ENCODE measurements at regions not wholly inside any gene's neighbourhood (a gene's known extent, or its start where the extent isn't known, plus 50 kb on each side); places are given as distances from the start of the nearest gene placed in this dataset.
A peak's percentile ranks its signal among the peaks of the same experiment; 100 is the strongest.

DNA sequence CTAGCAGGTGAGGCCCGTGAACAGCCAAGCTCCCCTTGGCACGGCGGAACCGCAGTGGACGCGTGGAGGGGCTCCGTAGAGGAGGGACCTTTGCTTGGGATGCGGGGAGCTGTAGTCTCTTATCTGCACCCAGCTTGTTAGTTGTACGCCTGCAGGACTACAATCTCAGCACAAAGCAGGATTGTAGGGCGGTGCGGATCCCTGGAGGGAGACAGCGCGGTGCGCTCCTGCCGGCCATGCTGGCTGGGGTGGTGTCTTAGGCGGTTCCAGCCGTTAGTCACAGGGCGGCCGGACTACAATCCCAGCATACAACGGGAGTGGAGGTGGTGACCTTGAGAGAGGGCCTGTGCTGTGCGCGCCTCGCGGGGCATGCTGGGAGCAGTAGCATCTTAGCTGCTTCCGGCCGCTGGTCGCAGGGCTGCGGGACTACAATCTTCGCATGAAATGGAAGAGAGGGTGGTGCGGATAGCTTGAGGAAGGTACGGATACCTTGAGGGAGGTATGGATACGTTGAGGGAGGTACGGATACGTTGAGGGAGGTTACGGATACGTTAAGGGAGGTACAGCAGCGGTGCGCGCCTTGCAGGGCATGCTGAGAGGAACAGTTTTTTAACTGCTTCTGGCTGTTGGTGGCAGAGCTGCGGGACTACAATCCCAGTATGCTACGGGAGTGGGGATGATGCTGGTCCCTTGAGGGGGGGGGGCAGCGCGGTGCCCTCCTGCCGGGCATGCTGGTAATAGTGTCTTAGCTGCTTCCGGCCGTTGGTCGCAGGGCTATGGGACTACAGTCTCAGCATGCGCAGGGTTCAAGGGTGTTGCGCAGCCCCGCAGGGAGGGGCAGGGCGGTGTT, 1419.1 kb downstream of the UQCRFS1 start:
- peak; percentile 81 to 94 for DNase-seq (ENCODE audit: low read depth in 2 of 2)

DNA sequence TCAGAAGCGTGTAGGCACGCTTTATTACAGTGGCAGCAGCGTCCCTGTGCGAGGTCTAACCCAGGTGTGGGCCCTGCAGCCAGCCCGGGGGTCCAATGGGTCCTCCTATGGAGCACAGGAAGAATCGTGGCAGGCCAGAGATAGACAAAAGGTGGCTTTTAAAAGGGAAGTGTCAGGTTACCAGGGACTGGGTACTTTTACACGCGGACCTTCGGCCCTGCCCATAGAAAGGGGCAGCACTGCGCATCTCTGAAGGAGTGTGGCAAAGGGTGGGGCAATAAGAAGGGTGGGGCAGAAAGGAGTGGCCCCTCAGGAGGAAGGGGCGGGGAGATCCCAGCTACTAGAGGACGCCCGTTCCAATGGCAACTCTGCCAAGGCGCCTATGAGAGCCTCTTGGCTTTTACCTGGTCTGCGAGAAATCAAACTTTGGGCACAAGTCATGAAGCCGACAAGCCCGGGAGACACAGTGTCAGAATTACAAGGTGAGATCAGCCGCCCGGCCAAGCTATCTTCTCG, 1419.8 kb downstream of the UQCRFS1 start:
- peak in 1 of 2 donors; percentile 72 for DNase-seq (ENCODE audit: low read depth in 2 of 2)

DNA sequence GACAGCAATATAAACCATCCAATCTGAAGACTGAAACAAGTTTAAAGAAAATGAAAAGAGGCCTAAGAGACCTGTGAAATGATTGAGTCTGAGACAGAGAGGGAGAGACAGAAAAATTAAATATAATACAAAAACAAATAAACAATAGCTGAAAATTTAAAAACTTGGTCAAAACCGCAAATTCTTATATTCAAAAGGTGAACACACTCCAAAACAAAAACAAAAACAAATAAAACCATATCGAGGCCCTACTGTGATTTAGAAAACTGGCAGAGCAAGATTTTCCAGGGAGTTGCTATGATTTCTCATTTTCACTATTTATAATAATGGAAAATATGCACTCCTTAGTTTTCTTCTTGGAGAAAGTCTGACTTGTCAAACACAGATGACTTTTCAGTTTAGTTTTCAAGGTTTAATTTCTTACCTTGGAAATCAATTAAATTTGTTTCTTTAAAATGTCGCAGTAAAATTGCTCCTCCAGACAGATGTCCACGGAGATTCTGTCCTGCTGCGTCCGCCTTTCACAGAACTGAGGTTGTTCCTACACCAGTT, 1420.3 kb downstream of the UQCRFS1 start:
- DNase-seq (ENCODE audit: low read depth in 2 of 2) = no peak

DNA sequence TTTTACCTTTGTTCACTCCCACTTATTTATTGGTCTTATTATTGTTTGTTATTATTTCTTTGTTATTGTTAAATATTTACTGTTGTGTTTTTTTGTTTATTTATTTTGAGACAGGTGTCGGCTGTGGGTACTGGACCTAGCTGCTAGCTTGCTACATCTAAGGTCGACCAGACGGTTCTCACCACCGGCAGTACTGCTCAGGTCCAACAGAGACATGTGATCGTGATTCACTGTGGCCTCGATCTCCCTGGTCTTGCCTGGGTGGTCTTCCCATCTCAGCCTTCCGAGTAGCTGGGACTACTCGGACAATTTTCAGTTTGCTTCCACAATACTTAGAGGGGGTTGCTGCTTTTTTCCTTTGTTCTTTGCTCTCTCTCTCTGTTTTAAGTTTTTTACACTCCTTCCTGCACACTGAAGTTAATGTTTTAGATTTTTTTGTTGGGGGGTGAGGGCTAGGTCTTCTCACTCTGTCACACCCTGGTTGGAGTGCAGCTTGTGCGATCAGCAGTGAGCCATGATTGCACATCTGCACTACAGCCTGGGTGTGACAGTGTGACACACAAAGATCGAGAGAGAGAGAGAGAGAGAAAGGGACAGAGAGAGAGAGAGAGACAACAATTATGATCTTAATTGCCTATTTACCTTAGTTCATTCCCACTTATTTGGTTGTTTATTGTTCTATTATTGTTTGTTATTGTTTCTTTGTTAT, 1432.4 kb downstream of the UQCRFS1 start:
- DNase-seq (ENCODE audit: low read depth in 2 of 2) = no peak

DNA sequence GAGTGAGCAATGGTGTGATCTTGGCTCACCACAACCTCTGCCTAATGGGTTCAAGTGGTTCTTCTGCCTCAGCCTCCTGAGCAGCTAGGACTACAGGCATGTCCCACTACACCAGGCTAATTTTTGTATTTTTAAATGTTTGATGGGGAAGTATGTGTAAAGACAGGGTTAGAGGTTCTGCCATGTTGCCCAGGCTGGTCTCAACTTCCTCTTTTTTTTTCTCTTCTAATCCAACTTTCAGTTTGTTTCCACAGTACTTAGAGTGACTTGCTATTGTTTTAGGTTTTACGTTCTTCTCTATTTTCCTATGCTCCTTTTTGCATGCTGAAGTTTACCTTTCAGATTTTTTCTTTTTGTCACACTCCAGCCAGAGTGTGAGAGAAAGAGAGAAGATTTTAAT, 1433.0 kb downstream of the UQCRFS1 start:
- no peak for DNase-seq (ENCODE audit: low read depth in 2 of 2)

DNA sequence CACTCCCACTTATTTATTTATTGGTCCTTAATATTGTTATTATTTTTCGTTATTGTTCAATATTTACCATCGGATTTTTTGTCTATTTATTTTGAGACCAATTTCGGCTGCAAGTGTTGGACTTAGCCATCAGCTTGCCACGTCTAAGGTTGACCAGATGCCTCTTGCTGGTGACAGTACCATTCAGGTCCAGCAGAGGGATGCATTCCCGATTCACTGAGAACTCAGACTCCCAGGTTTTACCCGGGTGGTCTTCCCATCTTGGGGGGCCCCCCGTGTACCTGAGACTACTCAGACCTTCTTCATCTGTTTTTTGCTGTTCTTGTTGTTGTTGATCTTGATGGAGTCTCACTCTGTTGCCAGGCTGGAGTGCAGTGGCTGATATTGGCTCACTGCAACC, 1435.2 kb downstream of the UQCRFS1 start:
- DNase-seq (ENCODE audit: low read depth in 2 of 2) = no peak

DNA sequence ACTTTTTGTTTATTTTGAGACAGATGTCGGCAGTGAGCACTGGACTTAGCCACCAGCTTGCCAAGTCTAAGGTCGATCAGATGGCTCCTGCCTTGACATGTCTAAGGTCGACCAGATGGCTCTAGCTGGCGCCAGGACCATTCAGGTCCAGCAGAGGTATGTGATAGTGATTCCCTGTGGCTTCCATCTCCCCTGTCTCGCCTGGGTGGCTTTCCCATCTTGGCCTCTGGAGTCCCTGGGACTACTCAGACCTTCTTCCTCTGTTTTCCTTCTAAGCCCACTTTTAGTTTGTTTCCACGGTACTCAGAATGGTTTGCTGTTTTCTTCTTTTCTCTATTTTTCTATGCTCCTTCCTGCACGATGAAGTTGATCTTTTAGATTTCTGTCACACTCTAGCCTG, 1435.7 kb downstream of the UQCRFS1 start:
- no peak for DNase-seq (ENCODE audit: low read depth in 2 of 2)

DNA sequence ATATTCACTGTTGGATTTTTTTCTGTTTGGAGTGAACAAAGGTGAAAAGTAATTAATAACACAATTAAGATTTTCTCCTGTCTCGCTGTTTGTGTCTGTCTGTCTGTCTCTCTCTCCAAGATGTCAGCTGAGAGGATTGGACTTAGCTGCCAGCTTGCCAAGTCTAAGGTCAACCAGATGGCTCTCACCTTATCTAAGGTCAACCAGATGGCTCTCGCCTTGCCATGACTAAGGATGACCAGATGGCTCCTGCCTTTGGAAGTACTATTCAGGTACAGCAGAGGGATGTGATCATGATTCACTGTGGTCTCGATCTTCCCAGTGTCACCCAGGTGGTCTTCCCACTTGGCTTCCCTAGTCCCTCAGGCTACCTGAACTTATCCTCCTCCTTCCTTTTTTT, 1436.4 kb downstream of the UQCRFS1 start:
- DNase-seq (ENCODE audit: low read depth in 2 of 2) = no peak

DNA sequence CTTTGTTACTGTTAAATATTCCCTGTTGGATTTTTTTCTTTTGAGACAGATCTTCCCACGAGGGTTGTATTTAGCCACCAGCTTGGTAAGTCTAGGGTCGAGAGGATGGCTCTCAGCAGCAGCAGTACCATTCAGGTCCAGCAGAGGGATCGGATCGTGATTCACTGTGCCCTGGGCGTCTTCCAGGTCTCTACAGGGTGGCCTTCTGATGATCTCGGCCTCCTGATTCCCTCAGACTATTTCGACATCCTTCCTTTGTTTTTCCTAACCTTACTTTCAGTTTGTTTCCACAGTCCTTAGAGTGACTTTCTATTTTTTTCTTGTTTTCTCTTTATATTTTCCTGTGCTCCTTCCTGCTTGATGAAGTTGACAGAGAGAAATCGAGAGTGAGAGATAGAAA, 1436.9 kb downstream of the UQCRFS1 start:
- DNase-seq (ENCODE audit: low read depth in 2 of 2) = no peak

DNA sequence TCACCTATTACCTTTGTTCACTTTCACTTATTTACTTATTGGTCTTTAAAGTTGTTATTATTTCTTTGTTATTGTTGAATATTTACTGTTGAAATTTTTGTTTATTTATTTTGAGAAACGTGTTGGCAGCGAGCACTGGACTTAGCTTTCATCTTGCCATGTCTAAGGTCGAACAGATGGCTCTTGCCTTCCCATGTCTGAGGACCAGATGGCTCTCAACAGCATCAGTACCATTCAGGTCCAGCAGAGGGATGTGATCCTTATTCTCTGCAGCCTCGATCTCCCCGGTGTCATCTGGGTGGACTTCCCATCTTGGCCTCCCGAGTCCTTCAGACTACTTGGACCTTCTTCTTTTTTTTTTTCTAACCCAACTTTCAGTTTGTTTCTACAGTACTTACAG, 1437.6 kb downstream of the UQCRFS1 start:
- no peak for DNase-seq (ENCODE audit: low read depth in 2 of 2)

DNA sequence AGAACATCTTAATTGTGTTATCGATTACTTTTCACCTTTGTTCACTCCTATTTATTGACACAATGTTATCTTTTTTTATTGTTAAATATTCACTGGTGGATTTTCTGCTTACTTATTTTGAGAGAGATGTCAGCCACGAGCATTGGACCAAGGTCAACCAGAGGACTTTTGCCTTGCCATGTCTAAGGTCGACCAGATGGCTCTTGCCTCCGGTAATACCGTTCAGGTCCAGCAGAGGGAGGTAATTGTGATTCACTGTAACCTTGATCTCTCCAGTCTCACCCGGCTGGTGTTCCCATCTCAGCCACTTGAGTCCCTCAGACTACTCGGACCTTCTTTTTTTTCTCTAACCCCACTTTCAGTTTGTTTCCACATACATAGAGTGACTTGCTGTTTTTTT, 1438.1 kb downstream of the UQCRFS1 start:
- DNase-seq (ENCODE audit: low read depth in 2 of 2) = peak in 1 of 2 donors; percentile 5

DNA sequence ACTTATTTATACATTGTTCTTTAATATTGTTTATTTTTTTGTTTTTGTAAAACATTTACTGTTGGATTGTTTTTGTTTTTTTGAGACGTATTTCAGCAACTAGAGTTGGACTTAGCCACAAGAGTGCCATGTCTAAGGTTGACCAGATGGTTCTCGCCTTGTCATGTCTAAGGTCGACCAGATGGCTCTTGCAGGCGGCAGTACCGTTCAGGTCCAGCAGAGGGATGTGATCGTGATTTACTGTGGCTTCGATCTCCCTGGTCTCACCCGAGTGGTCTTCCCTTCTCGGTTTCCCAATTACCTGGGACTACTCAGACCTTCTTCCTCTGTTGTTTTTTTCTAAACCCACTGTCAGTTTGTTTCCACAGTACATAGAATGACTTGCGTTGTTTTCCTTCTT, 1438.6 kb downstream of the UQCRFS1 start:
- DNase-seq (ENCODE audit: low read depth in 2 of 2) = no peak

DNA sequence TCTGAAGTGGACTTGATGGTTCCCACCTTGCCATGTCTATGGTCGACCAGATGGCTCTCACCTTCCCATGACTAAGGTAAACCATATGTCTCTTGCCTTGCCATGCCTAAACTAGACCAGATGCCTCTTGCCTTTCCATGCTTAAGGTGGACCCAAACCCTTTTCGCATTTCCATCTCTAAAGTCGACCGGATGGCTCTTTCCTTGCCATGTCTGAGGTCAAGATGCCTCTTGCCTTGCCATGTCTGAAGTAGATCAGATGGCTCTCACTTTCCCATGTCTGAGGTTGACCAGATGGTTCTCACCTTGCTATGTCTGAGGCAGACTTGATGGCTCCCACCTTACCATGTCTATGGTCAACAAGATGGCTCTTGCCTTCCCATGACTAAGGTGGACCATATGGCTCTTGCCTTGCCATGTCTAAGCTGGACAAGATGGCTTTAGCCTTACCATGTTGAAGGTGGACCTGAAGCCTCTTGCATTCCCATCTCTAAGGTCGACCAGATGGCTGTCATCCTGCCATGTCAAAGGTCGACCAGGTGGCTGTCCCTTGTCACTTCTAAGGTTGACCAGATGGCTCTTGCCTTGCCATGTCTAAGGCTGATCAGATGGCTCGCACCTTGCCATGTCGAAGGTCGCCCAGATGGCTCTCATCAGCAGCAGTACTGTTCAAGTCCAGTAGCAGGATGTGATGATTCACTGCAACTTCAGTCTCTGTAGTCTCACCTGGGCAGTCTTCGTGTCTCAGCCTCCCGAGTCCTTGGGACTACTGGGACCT, 1439.4 kb downstream of the UQCRFS1 start:
- no peak for DNase-seq (ENCODE audit: low read depth in 2 of 2)

DNA sequence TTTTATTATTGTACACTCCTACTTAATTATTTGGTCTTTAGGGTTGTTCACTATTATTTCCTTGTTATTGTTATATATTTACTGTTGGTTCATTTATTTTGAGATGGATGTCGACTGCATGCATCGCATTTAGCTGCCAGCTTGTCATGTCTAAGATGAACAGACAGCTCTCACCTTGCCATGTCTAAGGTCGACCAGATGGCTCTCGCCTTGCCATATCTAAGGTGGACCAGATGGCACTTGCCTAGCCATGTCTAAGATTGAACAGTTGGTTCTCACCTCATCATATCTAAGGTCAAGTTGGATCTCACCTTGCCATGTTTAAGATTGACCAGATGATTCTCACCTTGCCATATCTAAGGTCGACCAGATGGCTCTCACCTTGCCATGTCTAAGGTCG, 1440.9 kb downstream of the UQCRFS1 start:
- DNase-seq (ENCODE audit: low read depth in 2 of 2) = no peak

DNA sequence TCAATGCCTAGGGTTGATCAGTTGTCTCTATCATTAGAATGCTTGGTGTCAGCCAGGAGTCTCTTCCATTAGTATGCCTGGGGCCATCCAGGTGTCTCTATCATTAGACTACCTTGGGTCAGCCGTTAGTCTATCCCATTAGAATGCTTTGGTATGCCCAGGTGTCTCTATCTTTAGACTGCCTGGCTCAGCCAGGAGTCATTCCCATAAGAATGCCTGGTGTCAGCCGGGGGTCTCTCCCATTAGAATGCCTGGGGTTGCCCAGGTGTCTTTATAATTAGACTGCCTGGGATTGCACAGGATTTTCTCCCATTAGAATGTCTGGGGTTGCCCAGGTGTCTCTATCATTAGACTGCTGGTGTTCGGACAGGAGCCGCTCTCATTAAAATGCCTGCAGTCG, 1442.9 kb downstream of the UQCRFS1 start:
- DNase-seq (ENCODE audit: low read depth in 2 of 2) = no peak

DNA sequence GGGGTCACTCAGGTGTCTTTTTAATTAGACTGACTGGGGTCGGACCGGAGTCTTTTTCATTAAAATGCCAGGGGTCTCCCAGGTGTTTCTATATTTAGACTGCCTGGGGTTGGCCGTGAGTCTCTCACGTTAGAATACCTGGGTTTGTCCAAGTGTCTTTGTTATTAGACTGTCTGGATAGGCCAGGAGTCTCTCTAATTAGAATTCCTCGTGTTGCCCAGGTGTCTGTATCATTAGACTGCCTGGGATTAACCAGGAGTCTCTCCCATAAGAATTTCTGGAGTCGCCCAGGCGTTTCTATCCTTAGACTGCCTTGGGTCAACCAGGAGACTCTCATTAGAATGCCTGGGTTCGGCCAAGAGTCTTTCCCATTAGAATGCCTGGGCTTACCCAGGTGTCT, 1445.7 kb downstream of the UQCRFS1 start:
- DNase-seq (ENCODE audit: low read depth in 2 of 2) = no peak

DNA sequence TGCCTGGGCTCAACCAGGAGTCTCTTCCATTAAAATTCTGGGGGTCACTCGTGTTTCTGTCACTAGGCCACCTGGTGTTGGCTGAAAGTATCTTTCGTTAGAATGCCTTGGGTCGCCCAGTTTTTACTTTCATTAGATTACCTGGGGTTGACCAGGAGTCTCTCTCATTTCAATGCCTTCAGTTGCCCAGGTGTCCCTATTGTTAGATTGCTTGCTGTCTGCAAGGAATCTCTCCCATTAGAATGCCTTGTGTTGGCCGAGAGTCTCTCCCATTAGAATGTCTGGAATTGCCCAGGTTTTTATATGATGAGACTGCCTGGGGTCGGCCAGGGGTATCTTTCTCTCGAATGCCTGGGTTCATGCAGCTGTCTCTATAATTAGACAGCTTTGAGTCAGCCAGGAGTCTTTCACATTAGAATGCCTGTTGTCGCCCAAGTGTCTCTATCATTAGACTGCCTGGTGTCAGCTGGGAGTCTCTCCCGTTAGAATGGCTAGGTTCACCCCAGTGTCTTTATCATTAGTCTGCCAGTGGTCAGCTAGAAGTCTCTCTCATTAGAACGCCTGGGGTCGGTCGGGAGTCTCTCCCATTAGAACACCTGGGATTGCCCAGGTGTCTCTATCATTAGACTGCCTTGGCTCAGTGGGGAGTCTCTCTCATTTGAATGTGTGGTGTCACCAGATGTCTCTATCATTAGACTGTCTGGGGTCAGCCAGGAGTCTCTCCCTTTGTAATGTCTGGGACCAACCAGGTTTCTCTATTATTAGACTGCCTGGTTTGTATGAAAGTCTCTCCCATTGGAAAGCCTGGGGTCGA, 1446.8 kb downstream of the UQCRFS1 start:
- DNase-seq (ENCODE audit: low read depth in 2 of 2) = no peak

DNA sequence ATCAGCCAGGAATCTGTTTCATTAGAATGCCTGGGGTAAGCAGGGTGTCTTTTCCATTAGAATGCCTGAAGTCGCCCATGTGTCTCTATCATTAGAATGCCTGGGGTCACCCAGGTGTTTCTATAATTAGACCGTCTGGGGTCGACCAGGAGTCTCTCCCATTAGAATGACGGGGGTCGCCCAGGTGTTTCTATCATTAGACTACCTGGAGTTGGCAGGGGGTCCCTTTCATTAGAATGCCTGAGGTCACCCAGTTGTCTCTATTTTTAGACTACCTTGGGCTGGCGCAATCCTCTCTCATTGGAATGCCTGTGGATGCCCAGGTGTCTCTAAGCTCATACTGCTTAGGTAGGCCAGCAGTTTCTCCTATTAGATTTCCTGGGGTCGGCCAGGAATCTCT, 1447.6 kb downstream of the UQCRFS1 start:
- no peak for DNase-seq (ENCODE audit: low read depth in 2 of 2)

DNA sequence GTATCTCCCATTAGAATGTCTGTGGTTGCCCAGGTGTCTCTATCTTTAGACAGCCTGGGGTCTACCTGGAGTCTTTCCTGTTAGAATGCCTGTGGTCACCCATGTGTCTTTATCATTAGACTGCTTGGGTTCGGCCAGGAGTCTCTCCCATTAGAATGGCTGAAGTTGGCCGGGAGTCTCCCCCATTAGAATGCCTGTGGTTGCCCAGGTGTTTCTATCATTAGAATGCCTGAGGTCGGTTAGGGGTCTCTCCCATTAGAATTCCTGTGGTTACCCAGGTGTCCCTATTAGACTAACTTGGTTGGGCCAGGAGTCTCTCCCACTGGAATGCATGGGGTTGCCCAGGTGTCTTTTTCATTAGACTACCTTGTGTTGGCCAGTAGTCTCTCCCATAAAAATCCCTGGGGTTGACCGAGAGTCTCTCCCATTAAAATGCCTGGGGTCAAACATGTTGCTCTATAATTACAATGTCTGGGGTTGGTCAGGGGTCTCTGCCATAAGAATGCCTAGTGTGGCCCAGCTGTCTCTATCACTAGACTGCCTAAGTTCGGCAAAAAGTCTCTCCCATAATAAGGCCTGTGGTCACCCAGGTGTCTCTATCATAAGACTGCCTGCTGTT, 1448.7 kb downstream of the UQCRFS1 start:
- no peak for DNase-seq (ENCODE audit: low read depth in 2 of 2)

DNA sequence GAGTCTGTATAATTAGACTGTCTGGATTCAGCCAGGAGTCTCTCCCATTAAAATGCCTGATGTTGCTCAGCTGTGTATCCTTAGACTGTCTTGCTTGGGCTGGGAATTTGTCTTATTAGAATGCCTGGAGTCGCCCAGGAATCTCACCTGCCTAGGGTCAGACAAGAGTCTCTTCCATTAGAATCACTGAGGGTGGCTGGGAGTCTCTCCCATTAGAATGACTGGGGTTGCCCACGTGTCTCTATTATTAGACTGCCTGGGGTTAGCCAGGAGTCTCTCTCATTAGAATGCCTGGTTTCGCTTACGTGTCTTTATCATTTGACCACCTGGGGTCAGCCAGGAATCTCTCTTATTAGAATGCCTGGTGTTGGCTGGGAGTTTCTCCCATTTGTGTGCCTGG, 1450.0 kb downstream of the UQCRFS1 start:
- DNase-seq (ENCODE audit: low read depth in 2 of 2) = no peak
